GM23338 (cell line): ENCODE measurements at regions not wholly inside any gene's neighbourhood (a gene's known extent, or its start where the extent isn't known, plus 50 kb on each side); places are given as distances from the start of the nearest gene placed in this dataset.

ENCODE experiments used
- ATAC-seq: fragments of 200-7000 bp; cut with Tn5 transposase; 3 replicates; pipeline ENCODE4 v1.9.1; 2020
- DNase-seq: peaks from one replicate; pipeline ENCODE4 v3.0.0-alpha.2; 2015; ENCODE audit warnings: low spot score
- H2AFZ ChIP-seq: fragments of 200-600 bp; sonication (generic); 2 replicates; pipeline ENCODE4 v1.8.0; 2016; ENCODE audit warnings: antibody characterized with exemption, mild to moderate bottlenecking, moderate library complexity
- H3F3A ChIP-seq: fragments of 200-600 bp; sonication (generic); replicated peaks from 2 replicates; pipeline ENCODE4 v1.8.0; 2017; ENCODE audit warnings: antibody characterized with exemption, mixed run types, low read depth
- H3K27ac ChIP-seq: fragments of 200-600 bp; sonication (generic); 2 replicates; pipeline ENCODE4 v1.6.1; 2016; ENCODE audit warnings: low read depth
- H3K27me3 ChIP-seq: fragments of 200-600 bp; sonication (generic); 2 replicates; pipeline ENCODE4 v1.8.0; 2016; ENCODE audit warnings: mild to moderate bottlenecking, mixed run types, moderate library complexity; ENCODE audit not compliant: insufficient read depth
- H3K36me3 ChIP-seq: fragments of 200-600 bp; sonication (generic); 2 replicates; pipeline ENCODE4 v1.8.0; 2016; ENCODE audit warnings: mild to moderate bottlenecking; ENCODE audit not compliant: insufficient read depth
- H3K4me1 ChIP-seq: fragments of 200-600 bp; sonication (generic); 2 replicates; pipeline ENCODE4 v1.8.0; 2016; ENCODE audit warnings: mild to moderate bottlenecking, moderate library complexity; ENCODE audit not compliant: insufficient read depth
- H3K4me2 ChIP-seq: fragments of 200-600 bp; sonication (generic); 2 replicates; pipeline ENCODE4 v1.7.1; 2017; ENCODE audit warnings: mixed run types
- H3K4me3 ChIP-seq: fragments of 200-600 bp; sonication (generic); 2 replicates; pipeline ENCODE4 v1.6.1; 2016; ENCODE audit warnings: mixed run types
- H3K79me2 ChIP-seq: fragments of 200-600 bp; sonication (generic); replicated peaks from 2 replicates; pipeline ENCODE4 v1.8.0; 2017; ENCODE audit warnings: mild to moderate bottlenecking; ENCODE audit not compliant: insufficient read depth
- H3K9me2 ChIP-seq: fragments of 200-600 bp; sonication (generic); 2 replicates; pipeline ENCODE4 v1.8.0; 2017; ENCODE audit not compliant: insufficient read depth
- H4K20me1 ChIP-seq: fragments of 200-600 bp; sonication (generic); replicated peaks from 2 replicates; pipeline ENCODE4 v1.8.0; 2017; ENCODE audit warnings: mild to moderate bottlenecking; ENCODE audit not compliant: insufficient read depth
- H3K27ac Mint-ChIP-seq: 2 replicates; pipeline ENCODE4 v1.8.0; 2020; ENCODE audit warnings: inconsistent platforms, mild to moderate bottlenecking, moderate library complexity, mixed read lengths
- H3K27me3 Mint-ChIP-seq: 3 replicates; pipeline ENCODE4 v1.8.0; 2022; ENCODE audit warnings: low read depth, mild to moderate bottlenecking, moderate library complexity, mixed read lengths, inconsistent platforms; ENCODE audit not compliant: insufficient read depth, poor library complexity
- H3K36me3 Mint-ChIP-seq: 3 replicates; pipeline ENCODE4 v1.8.0; 2021; ENCODE audit warnings: low read depth, mild to moderate bottlenecking, inconsistent platforms, moderate library complexity, mixed read lengths
- H3K4me1 Mint-ChIP-seq: 3 replicates; pipeline ENCODE4 v1.8.0; 2020; ENCODE audit warnings: mild to moderate bottlenecking, inconsistent platforms, mixed read lengths
- H3K4me3 Mint-ChIP-seq: 3 replicates; pipeline ENCODE4 v1.8.0; 2021; ENCODE audit warnings: moderate library complexity, mild to moderate bottlenecking, inconsistent platforms, mixed read lengths
- H3K9me3 Mint-ChIP-seq: 3 replicates; pipeline ENCODE4 v1.8.0; 2020; ENCODE audit warnings: moderate library complexity, mild to moderate bottlenecking, inconsistent platforms, mixed read lengths
- CREB1 ChIP-seq: fragments of 250-450 bp; sonication (Bioruptor Pico); IDR thresholded peaks from 2 replicates; pipeline ENCODE4 v1.5.0; 2020; ENCODE audit warnings: low read depth, mild to moderate bottlenecking, moderate library complexity
- CTCF ChIP-seq, 2 experiments: fragments of 200-600 bp in 1 of 2; sonication (generic) in 1 of 2; conservative IDR thresholded peaks; 2 replicates each; pipeline versions ENCODE4 v1.5.1 to v1.6.1; 2016 to 2017; ENCODE audit warnings: antibody characterized with exemption in 2 of 2, low read depth in 2 of 2, mild to moderate bottlenecking in 2 of 2, moderate library complexity in 1 of 2
- ETS1 ChIP-seq: IDR thresholded peaks from 2 replicates; pipeline ENCODE4 v1.6.1; 2016; ENCODE audit warnings: antibody characterized with exemption
- EZH2 ChIP-seq: fragments of 200-600 bp; sonication (generic); IDR thresholded peaks from one replicate; pipeline ENCODE4 v1.8.0; 2017; ENCODE audit warnings: antibody characterized with exemption, mild to moderate bottlenecking, low read depth; ENCODE audit not compliant: unreplicated experiment
- EZH2phosphoT487 ChIP-seq: fragments of 200-600 bp; sonication (generic); IDR thresholded peaks from one replicate; pipeline ENCODE4 v1.8.1; 2018; ENCODE audit warnings: antibody characterized with exemption; ENCODE audit not compliant: unreplicated experiment
- JUNB ChIP-seq: IDR thresholded peaks from one replicate; pipeline ENCODE4 v1.6.1; 2016; ENCODE audit warnings: antibody characterized with exemption; ENCODE audit not compliant: unreplicated experiment
- NANOG ChIP-seq: IDR thresholded peaks from 2 replicates; pipeline ENCODE4 v1.6.1; 2016; ENCODE audit warnings: antibody characterized with exemption, borderline replicate concordance
- POLR2AphosphoS5 ChIP-seq: IDR thresholded peaks from 2 replicates; pipeline ENCODE4 v1.6.1; 2016; ENCODE audit warnings: antibody characterized with exemption, low read depth
- REST ChIP-seq: IDR thresholded peaks from one replicate; pipeline ENCODE4 v1.6.1; 2018; ENCODE audit warnings: antibody characterized with exemption; ENCODE audit not compliant: unreplicated experiment
- STAT1 ChIP-seq: IDR thresholded peaks from one replicate; pipeline ENCODE4 v1.6.1; 2016; ENCODE audit warnings: antibody characterized with exemption; ENCODE audit not compliant: unreplicated experiment
- ZNF114 ChIP-seq: fragments of 250-450 bp; sonication (Bioruptor Pico); IDR thresholded peaks from 2 replicates; pipeline ENCODE4 v1.5.0; 2020; ENCODE audit warnings: mild to moderate bottlenecking, moderate library complexity
- ZNF331 ChIP-seq: fragments of 250-450 bp; sonication (Bioruptor Pico); IDR thresholded peaks from 2 replicates; pipeline ENCODE4 v1.5.0; 2020; ENCODE audit warnings: low read depth, mild to moderate bottlenecking, moderate library complexity
- ZNF462 ChIP-seq: fragments of 250-450 bp; sonication (Bioruptor Pico); IDR thresholded peaks from 2 replicates; pipeline ENCODE4 v1.5.0; 2020; ENCODE audit warnings: mild to moderate bottlenecking, moderate library complexity

- ATAC-seq = peak; percentile 31; the same call in 2 of the 3 replicates
Observed at GRCh38 chr14:34098985-34099349, 148.1 kb upstream of the EGLN3 start.

More at GRCh38 chr14:34098985-34099349, 148.1 kb upstream of the EGLN3 start:
- no peaks in the 10 kb centered on the region for H3K36me3 Mint-ChIP-seq
- Histone ChIP-seq H2AFZ (no peak overlapping the region), H3F3A (no peaks in the 10 kb centered on the region), H3K4me3 (no peak overlapping the region), H3K36me3 (no peaks in the 10 kb centered on the region), H3K27me3 (no peaks in the 10 kb centered on the region), H3K4me1 (no peaks in the 10 kb centered on the region), H3K27ac (no peak overlapping the region), H3K79me2 (no peaks in the 10 kb centered on the region), H3K9me2 (peaks cover 8% of the 10 kb centered on the region; the same call in 1 of the 2 replicates), H3K4me2 (no peak overlapping the region), H4K20me1 (no peaks in the 10 kb centered on the region; the same call in 1 of the 2 replicates)
- H3K4me1 Mint-ChIP-seq = peaks cover 8% of the 10 kb centered on the region
- no peak for DNase-seq
- TF ChIP-seq STAT1 (no peak), CREB1 (CRISPR knock-in tag) (no peak), NANOG (no peak), EZH2phosphoT487 (no peak), ZNF331 (CRISPR knock-in tag) (no peak), JUNB (no peak), CTCF (conservative IDR thresholded peaks at IDR 0.05; ENCODE audit: low read depth in 2 of 2) (no peak; a peak in 1 of 4 replicates), EZH2 (no peak), POLR2AphosphoS5 (no peak), ZNF462 (CRISPR knock-in tag) (no peak), REST (no peak), ZNF114 (CRISPR knock-in tag) (no peak), ETS1 (no peak)
- H3K4me3 Mint-ChIP-seq = no peak overlapping the region
- peaks cover 9% of the 10 kb centered on the region for H3K27me3 Mint-ChIP-seq
- no peak overlapping the region for H3K27ac Mint-ChIP-seq
- no peaks in the 10 kb centered on the region for H3K9me3 Mint-ChIP-seq
